Endodermal cell (in vitro differentiated cells): ENCODE measurements at regions not wholly inside any gene's neighbourhood (a gene's known extent, or its start where the extent isn't known, plus 50 kb on each side); places are given as distances from the start of the nearest gene placed in this dataset.
A peak's percentile ranks its signal among the peaks of the same experiment; 100 is the strongest.

ENCODE experiments used
- DNase-seq: peaks from one replicate; pipeline ENCODE4 v3.0.0-alpha.2; 2017
- H3K27ac ChIP-seq: 2 replicates; pipeline ENCODE4 v1.5.1; 2013; ENCODE audit warnings: mild to moderate bottlenecking, low read depth, low read length, moderate library complexity
- H3K27me3 ChIP-seq: 2 replicates; pipeline ENCODE4 v1.6.1; 2013; ENCODE audit warnings: mild to moderate bottlenecking, low read length, moderate library complexity; ENCODE audit not compliant: insufficient read depth, control insufficient read depth, poor library complexity, severe bottlenecking
- H3K36me3 ChIP-seq: 2 replicates; pipeline ENCODE4 v1.7.0; 2013; ENCODE audit warnings: mild to moderate bottlenecking, low read length, moderate library complexity; ENCODE audit not compliant: control insufficient read depth, insufficient read depth
- H3K4me1 ChIP-seq: one replicate; pipeline ENCODE4 v1.7.0; 2013; ENCODE audit warnings: low read length; ENCODE audit not compliant: control insufficient read depth, insufficient read depth
- H3K4me3 ChIP-seq: 2 replicates; pipeline ENCODE4 v1.5.1; 2013; ENCODE audit warnings: mild to moderate bottlenecking, low read length, moderate library complexity
- H3K9ac ChIP-seq: 2 replicates; pipeline ENCODE4 v1.6.1; 2013; ENCODE audit warnings: mild to moderate bottlenecking, low read length, moderate library complexity; ENCODE audit not compliant: poor library complexity, severe bottlenecking; ENCODE audit errors: extremely low read depth
- H3K9me3 ChIP-seq: 2 replicates; pipeline ENCODE4 v1.6.1; 2013; ENCODE audit warnings: mild to moderate bottlenecking, low read length, moderate library complexity; ENCODE audit not compliant: control insufficient read depth
- H3K27ac Mint-ChIP-seq: 2 replicates; pipeline ENCODE4 v1.8.0; 2020; ENCODE audit warnings: mixed read lengths
- H3K27me3 Mint-ChIP-seq: 2 replicates; pipeline ENCODE4 v1.8.0; 2021; ENCODE audit warnings: mild to moderate bottlenecking, mixed read lengths; ENCODE audit not compliant: insufficient read depth
- H3K36me3 Mint-ChIP-seq: 2 replicates; pipeline ENCODE4 v1.8.0; 2020; ENCODE audit warnings: low read depth, mixed read lengths
- H3K4me1 Mint-ChIP-seq: 2 replicates; pipeline ENCODE4 v1.8.0; 2020; ENCODE audit warnings: mixed read lengths
- H3K4me3 Mint-ChIP-seq: 2 replicates; pipeline ENCODE4 v1.8.0; 2020; ENCODE audit warnings: mild to moderate bottlenecking, moderate library complexity, mixed read lengths
- H3K9me3 Mint-ChIP-seq: 2 replicates; pipeline ENCODE4 v1.8.0; 2020; ENCODE audit warnings: mild to moderate bottlenecking, mixed read lengths
- WGBS, 2 experiments: methylation state at CpG; one replicate each; pipeline versions ENCODE4 v1.1.5 to v1.1.7; 2013; ENCODE audit warnings: missing lambda C conversion rate in 2 of 2, mixed read lengths in 1 of 2; ENCODE audit not compliant: insufficient coverage in 1 of 2, insufficient read length in 1 of 2; 5-methylcytosine and 5-hydroxymethylcytosine counted together
- TF ChIP-seq, protein P1 (sequence below): fragments of 200-600 bp; sonication (generic); conservative IDR thresholded peaks from 2 replicates; pipeline ENCODE4 v1.5.0; 2021; ENCODE audit warnings: antibody characterized with exemption, mild to moderate bottlenecking

DNA sequence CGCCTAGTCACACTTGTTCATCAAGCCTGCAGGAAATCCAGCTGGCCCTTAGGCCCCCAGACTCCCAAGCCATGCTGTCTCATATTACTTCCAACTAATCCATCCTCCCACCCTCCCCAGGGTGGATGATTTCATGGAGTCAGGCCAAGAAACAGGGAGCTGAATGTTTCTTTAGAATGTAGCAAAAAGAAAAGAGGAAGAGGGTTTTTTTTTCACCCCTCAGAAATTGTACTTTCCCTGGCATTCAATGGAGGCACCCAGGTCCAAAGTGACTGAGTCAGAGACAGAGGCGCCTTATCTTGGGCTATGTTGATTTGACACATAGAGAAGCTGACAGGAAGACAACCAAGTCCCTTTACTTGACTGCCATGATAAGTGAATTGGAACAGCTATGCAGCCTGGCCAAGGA, 260.2 kb upstream of the NR4A3 start:
- H3K36me3 Mint-ChIP-seq: no peaks in the 10 kb centered on the region
- no peak overlapping the region for H3K4me3 Mint-ChIP-seq
- H3K4me1 ChIP-seq: no peaks in the 10 kb centered on the region
- no peak overlapping the region for H3K4me3 ChIP-seq
- no peaks in the 10 kb centered on the region for H3K36me3 ChIP-seq
- no peak overlapping the region for H3K9ac ChIP-seq
- peaks cover 67% of the 10 kb centered on the region for H3K27me3 ChIP-seq
- peaks cover 4% of the 10 kb centered on the region for H3K9me3 Mint-ChIP-seq
- WGBS, 2 experiments: 84 to 88% methylated on average over 1 to 2 of the region's 2 CpGs
- H3K4me1 Mint-ChIP-seq: peaks cover 12% of the 10 kb centered on the region
- no peak for DNase-seq
- no peak overlapping the region for H3K27ac ChIP-seq
- no peak overlapping the region for H3K27ac Mint-ChIP-seq
- TF ChIP-seq, protein P1, sequence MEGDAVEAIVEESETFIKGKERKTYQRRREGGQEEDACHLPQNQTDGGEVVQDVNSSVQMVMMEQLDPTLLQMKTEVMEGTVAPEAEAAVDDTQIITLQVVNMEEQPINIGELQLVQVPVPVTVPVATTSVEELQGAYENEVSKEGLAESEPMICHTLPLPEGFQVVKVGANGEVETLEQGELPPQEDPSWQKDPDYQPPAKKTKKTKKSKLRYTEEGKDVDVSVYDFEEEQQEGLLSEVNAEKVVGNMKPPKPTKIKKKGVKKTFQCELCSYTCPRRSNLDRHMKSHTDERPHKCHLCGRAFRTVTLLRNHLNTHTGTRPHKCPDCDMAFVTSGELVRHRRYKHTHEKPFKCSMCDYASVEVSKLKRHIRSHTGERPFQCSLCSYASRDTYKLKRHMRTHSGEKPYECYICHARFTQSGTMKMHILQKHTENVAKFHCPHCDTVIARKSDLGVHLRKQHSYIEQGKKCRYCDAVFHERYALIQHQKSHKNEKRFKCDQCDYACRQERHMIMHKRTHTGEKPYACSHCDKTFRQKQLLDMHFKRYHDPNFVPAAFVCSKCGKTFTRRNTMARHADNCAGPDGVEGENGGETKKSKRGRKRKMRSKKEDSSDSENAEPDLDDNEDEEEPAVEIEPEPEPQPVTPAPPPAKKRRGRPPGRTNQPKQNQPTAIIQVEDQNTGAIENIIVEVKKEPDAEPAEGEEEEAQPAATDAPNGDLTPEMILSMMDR: no peak
- peaks cover 43% of the 10 kb centered on the region for H3K27me3 Mint-ChIP-seq
- H3K9me3 ChIP-seq: no peaks in the 10 kb centered on the region

DNA sequence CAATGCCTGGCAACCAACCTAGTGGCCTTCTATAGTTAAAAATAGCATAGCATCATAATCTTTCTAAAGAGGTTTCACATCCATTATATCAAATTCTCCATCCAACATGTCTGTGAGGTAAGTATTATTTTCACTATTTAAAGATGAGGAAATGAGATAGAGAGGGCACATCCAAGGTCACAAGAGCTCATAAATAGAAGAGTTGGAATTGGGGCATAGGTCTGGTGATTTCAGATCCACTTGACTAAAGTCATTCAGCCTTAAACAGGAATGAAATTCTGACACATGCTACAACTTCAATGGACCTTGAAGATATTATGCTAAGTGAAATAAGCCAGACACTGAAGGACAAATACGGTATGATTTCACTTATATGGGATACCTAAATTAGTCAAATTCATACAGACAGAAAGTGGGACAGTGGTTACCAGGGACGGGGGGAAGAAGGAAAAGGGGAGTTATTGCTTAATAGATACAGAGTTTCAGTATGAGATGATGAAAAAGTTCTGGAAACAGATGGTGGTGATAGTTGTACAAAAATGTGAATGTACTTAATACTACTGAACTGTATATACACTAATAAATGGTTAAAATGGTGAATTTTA, 259.6 kb upstream of the NR4A3 start:
- no peak for DNase-seq
- peaks cover 4% of the 10 kb centered on the region for H3K9me3 Mint-ChIP-seq
- H3K27ac ChIP-seq: no peak overlapping the region
- H3K36me3 ChIP-seq: no peaks in the 10 kb centered on the region
- WGBS, 2 experiments: 87% methylated on average over 2 of the region's 2 CpGs; no CpG with 5 or more reads in 1 of the 2 experiments
- TF ChIP-seq, protein P1: no peak
- peaks cover 72% of the 10 kb centered on the region for H3K27me3 ChIP-seq
- no peak overlapping the region for H3K9ac ChIP-seq
- H3K4me1 Mint-ChIP-seq: peaks cover 15% of the 10 kb centered on the region
- H3K4me3 Mint-ChIP-seq: no peak overlapping the region
- H3K4me1 ChIP-seq: peaks cover 2% of the 10 kb centered on the region
- H3K9me3 ChIP-seq: no peaks in the 10 kb centered on the region
- peaks cover 48% of the 10 kb centered on the region for H3K27me3 Mint-ChIP-seq
- no peak overlapping the region for H3K4me3 ChIP-seq
- no peak overlapping the region for H3K27ac Mint-ChIP-seq
- no peaks in the 10 kb centered on the region for H3K36me3 Mint-ChIP-seq

- TF ChIP-seq, protein P1: peak; percentile 43
- H3K27ac Mint-ChIP-seq: no peak overlapping the region
- no peaks in the 10 kb centered on the region for H3K36me3 ChIP-seq
- H3K4me3 Mint-ChIP-seq: no peak overlapping the region
- no peak overlapping the region for H3K4me3 ChIP-seq
- H3K27me3 Mint-ChIP-seq: peaks cover 50% of the 10 kb centered on the region
- H3K4me1 ChIP-seq: peaks cover 2% of the 10 kb centered on the region
- H3K9ac ChIP-seq: no peak overlapping the region
- H3K9me3 ChIP-seq: no peaks in the 10 kb centered on the region
- peaks cover 85% of the 10 kb centered on the region for H3K27me3 ChIP-seq
- WGBS, 2 experiments: 76 to 92% methylated on average over 4 to 6 of the region's 6 CpGs
- no peaks in the 10 kb centered on the region for H3K36me3 Mint-ChIP-seq
- no peak for DNase-seq
- no peaks in the 10 kb centered on the region for H3K9me3 Mint-ChIP-seq
- peaks cover 15% of the 10 kb centered on the region for H3K4me1 Mint-ChIP-seq
- no peak overlapping the region for H3K27ac ChIP-seq
Measured at GRCh38 chr9:99563364-99563763, 258.3 kb upstream of the NR4A3 start.
